IMR-90 (cell line): ENCODE measurements at regions not wholly inside any gene's neighbourhood (a gene's known extent, or its start where the extent isn't known, plus 50 kb on each side); places are given as distances from the start of the nearest gene placed in this dataset.

Experiments
- ATAC-seq: fragments of 200-7000 bp; cut with Tn5 transposase; 2 replicates; pipeline ENCODE4 v1.9.1; 2020; ENCODE audit warnings: low read depth, mild to moderate bottlenecking, moderate library complexity
- BruUV-seq: library from RNA; stranded (reverse); fragments of 400-500 nt; replicated peaks from 2 replicates; lab custom pipeline; 2021; lab: Mats Ljungman, UMichigan
- CTCF ChIA-PET: fragments of 300-600 bp; formaldehyde crosslinking; extraction: SDS; loops from one replicate; lab custom pipeline; 2021; ENCODE audit warnings: antibody characterized with exemption; lab: Yijun Ruan, JAX
- POLR2A ChIA-PET: fragments of 300-600 bp; sonication (Branson Sonifier 250); formaldehyde crosslinking; loops from one replicate; lab custom pipeline; 2022; ENCODE audit warnings: antibody characterized with exemption; ENCODE audit not compliant: unreplicated experiment; lab: Charles Lee
- DNase-seq: peaks from one replicate; pipeline ENCODE4 v3.0.0; 2013
- H2AFZ ChIP-seq: replicated peaks from 2 replicates; pipeline ENCODE3; 2013; ENCODE audit warnings: low read length, mild to moderate bottlenecking; ENCODE audit not compliant: poor library complexity
- H2AK5ac ChIP-seq: 2 replicates; pipeline ENCODE4 v1.6.1; 2013; ENCODE audit warnings: low read depth, low read length, inconsistent platforms
- H2AK9ac ChIP-seq: replicated peaks from 2 replicates; pipeline ENCODE3; 2013; ENCODE audit warnings: mild to moderate bottlenecking, low read depth, low read length, moderate library complexity; ENCODE audit not compliant: poor library complexity
- H2BK120ac ChIP-seq: 2 replicates; pipeline ENCODE4 v1.6.1; 2013; ENCODE audit warnings: low read depth, low read length, inconsistent platforms
- H2BK15ac ChIP-seq: 3 replicates; pipeline ENCODE4 v1.6.1; 2013; ENCODE audit warnings: low read depth, low read length, inconsistent platforms
- H2BK20ac ChIP-seq: 2 replicates; pipeline ENCODE4 v1.6.1; 2013; ENCODE audit warnings: low read depth, mild to moderate bottlenecking, inconsistent platforms, low read length, moderate library complexity
- H2BK5ac ChIP-seq: 2 replicates; pipeline ENCODE4 v1.6.1; 2013; ENCODE audit warnings: mild to moderate bottlenecking, low read depth, low read length, inconsistent platforms; ENCODE audit not compliant: poor library complexity, severe bottlenecking
- H3K14ac ChIP-seq: replicated peaks from 2 replicates; pipeline ENCODE4 v1.6.1; 2013; ENCODE audit warnings: low read depth, low read length, inconsistent platforms
- H3K18ac ChIP-seq: 2 replicates; pipeline ENCODE4 v1.6.1; 2013; ENCODE audit warnings: low read depth, low read length, control low read depth
- H3K23ac ChIP-seq: 2 replicates; pipeline ENCODE4 v1.6.1; 2013; ENCODE audit warnings: low read depth, low read length, inconsistent platforms
- H3K27ac ChIP-seq: 2 replicates; pipeline ENCODE4 v1.5.1; 2013; ENCODE audit warnings: mild to moderate bottlenecking, control low read depth, low read length; ENCODE audit not compliant: insufficient read depth
- H3K27me3 ChIP-seq: 2 replicates; pipeline ENCODE4 v1.6.1; 2013; ENCODE audit warnings: low read length; ENCODE audit not compliant: control insufficient read depth, insufficient read depth
- H3K36me3 ChIP-seq: 2 replicates; pipeline ENCODE4 v1.6.1; 2013; ENCODE audit warnings: low read length, mixed read lengths; ENCODE audit not compliant: control insufficient read depth, insufficient read depth
- H3K4ac ChIP-seq: 2 replicates; pipeline ENCODE4 v1.6.1; 2013; ENCODE audit warnings: low read depth, low read length, inconsistent platforms
- H3K4me1 ChIP-seq: 2 replicates; pipeline ENCODE4 v1.6.1; 2013; ENCODE audit warnings: low read length, mixed read lengths; ENCODE audit not compliant: control insufficient read depth, insufficient read depth
- H3K4me2 ChIP-seq: 2 replicates; pipeline ENCODE4 v1.6.1; 2013; ENCODE audit warnings: low read depth, mild to moderate bottlenecking, control low read depth, low read length, moderate library complexity
- H3K4me3 ChIP-seq: 2 replicates; pipeline ENCODE4 v1.5.1; 2013; ENCODE audit warnings: low read depth, mild to moderate bottlenecking, control low read depth, low read length, moderate library complexity; ENCODE audit not compliant: insufficient read depth
- H3K56ac ChIP-seq: 2 replicates; pipeline ENCODE4 v1.6.1; 2013; ENCODE audit warnings: low read length, inconsistent platforms; ENCODE audit not compliant: insufficient read depth; ENCODE audit errors: extremely low read depth
- H3K79me1 ChIP-seq, 2 experiments: 2 replicates each; pipeline ENCODE4 v1.6.1; 2013; ENCODE audit warnings: low read length in 2 of 2, inconsistent platforms in 1 of 2, low read depth in 1 of 2
- H3K9ac ChIP-seq: 2 replicates; pipeline ENCODE4 v1.6.1; 2013; ENCODE audit warnings: low read depth, low read length, control low read depth
- H3K9me1 ChIP-seq: 2 replicates; pipeline ENCODE4 v1.6.1; 2013; ENCODE audit warnings: low read length, inconsistent platforms; ENCODE audit not compliant: insufficient read depth
- H3K9me3 ChIP-seq: 2 replicates; pipeline ENCODE4 v1.6.1; 2013; ENCODE audit warnings: low read length; ENCODE audit not compliant: control insufficient read depth, insufficient read depth
- H4K20me1 ChIP-seq: 2 replicates; pipeline ENCODE4 v1.6.1; 2013; ENCODE audit warnings: low read length, inconsistent platforms; ENCODE audit not compliant: insufficient read depth
- H4K5ac ChIP-seq: 2 replicates; pipeline ENCODE4 v1.6.1; 2013; ENCODE audit warnings: mild to moderate bottlenecking, low read depth, low read length, control low read depth
- H4K8ac ChIP-seq, 2 experiments: 2 replicates each; pipeline ENCODE4 v1.6.1; 2013; ENCODE audit warnings: low read depth in 2 of 2, low read length in 2 of 2, control low read depth in 1 of 2, inconsistent platforms in 1 of 2
- H4K91ac ChIP-seq: 2 replicates; pipeline ENCODE4 v1.6.1; 2013; ENCODE audit warnings: low read depth, low read length, inconsistent platforms; ENCODE audit not compliant: insufficient read depth
- CEBPB ChIP-seq: IDR thresholded peaks from 2 replicates; pipeline ENCODE4 v1.6.1; 2012; ENCODE audit warnings: low read depth, low read length, improper control_type of control experiment
- CHD1 ChIP-seq: IDR thresholded peaks from 2 replicates; pipeline ENCODE4 v1.6.1; 2012; ENCODE audit warnings: low read depth, low read length, improper control_type of control experiment
- CTCF ChIP-seq: conservative IDR thresholded peaks from 2 replicates; pipeline ENCODE4 v1.5.1; 2012; ENCODE audit warnings: mild to moderate bottlenecking, low read depth, low read length, improper control_type of control experiment
- ELK1 ChIP-seq: fragments of 150-350 bp; IDR thresholded peaks from 2 replicates; pipeline ENCODE4 v1.6.1; 2016; ENCODE audit warnings: low read depth, mild to moderate bottlenecking, low read length, moderate library complexity, borderline replicate concordance
- MAFK ChIP-seq: IDR thresholded peaks from 2 replicates; pipeline ENCODE4 v1.6.1; 2012; ENCODE audit warnings: low read depth, low read length, improper control_type of control experiment
- MAZ ChIP-seq: IDR thresholded peaks from 2 replicates; pipeline ENCODE4 v1.6.1; 2012; ENCODE audit warnings: low read depth, mild to moderate bottlenecking, low read length, improper control_type of control experiment, moderate library complexity, borderline replicate concordance
- NFE2L2 ChIP-seq: fragments of 150-350 bp; IDR thresholded peaks from 2 replicates; pipeline ENCODE4 v1.6.1; 2016; ENCODE audit warnings: low read depth, mild to moderate bottlenecking, low read length
- RCOR1 ChIP-seq: IDR thresholded peaks from 2 replicates; pipeline ENCODE4 v1.6.1; 2012; ENCODE audit warnings: mild to moderate bottlenecking, low read length, improper control_type of control experiment; ENCODE audit not compliant: insufficient replicate concordance
- SMC3 ChIP-seq: fragments of 150-350 bp; IDR thresholded peaks from 2 replicates; pipeline ENCODE4 v1.6.1; 2016; ENCODE audit warnings: low read depth, mild to moderate bottlenecking, antibody characterized with exemption, low read length, moderate library complexity
- WGBS, 2 experiments: methylation state at CpG; one replicate each; pipeline versions ENCODE4 v1.1.5 to v1.1.7; 2013; ENCODE audit warnings: missing lambda C conversion rate in 2 of 2; ENCODE audit not compliant: insufficient read length in 1 of 2; ENCODE audit errors: extremely low coverage in 2 of 2; 5-methylcytosine and 5-hydroxymethylcytosine counted together
- dilution Hi-C: fragments of 300-500 bp; cut with HindIII; formaldehyde crosslinking; loops from one replicate; pipeline ENCODE4 v1.14.3; 2018; ENCODE audit warnings: low sequenced_read_pairs; ENCODE audit not compliant: unreplicated experiment
- in situ Hi-C: fragments of 300-500 bp; cut with MboI; formaldehyde crosslinking; loops from 3 replicates; pipeline ENCODE4 v1.14.3; 2019; ENCODE audit warnings: low sequenced_read_pairs, inconsistent platforms, mixed read lengths
- intact Hi-C: fragments of 100-400 bp; cut with micrococcal nuclease; formaldehyde crosslinking; loops from 2 replicates; pipeline ENCODE4 v1.10.0; 2022

- no peaks in the 10 kb centered on the region for H3K27me3 ChIP-seq
- H4K5ac ChIP-seq: no peak overlapping the region
- no peak overlapping the region for H3K27ac ChIP-seq
- H3K36me3 ChIP-seq: no peaks in the 10 kb centered on the region
- dilution Hi-C loops (no loop called here), in situ Hi-C loops (no loop called here), intact Hi-C loops (no loop called here)
- POLR2A ChIA-PET: no interaction called here
- no peak overlapping the region for H2AK5ac ChIP-seq
- no peak for ATAC-seq
- DNase-seq: peak; percentile 2
- no peak overlapping the region for H2AK9ac ChIP-seq
- no peaks in the 10 kb centered on the region for H3K9me1 ChIP-seq
- no peak overlapping the region for H3K56ac ChIP-seq
- CTCF ChIA-PET: no interaction called here
- no peaks in the 10 kb centered on the region for H3K4me1 ChIP-seq
- no peak overlapping the region for H2BK5ac ChIP-seq
- H3K14ac ChIP-seq: no peak overlapping the region
- no CpG with 5 or more reads among the region's 4 CpGs for WGBS, 2 experiments
- no TSS peak for BruUV-seq
- no peak overlapping the region for H2BK120ac ChIP-seq
- H3K4me3 ChIP-seq: no peak overlapping the region
- no peak overlapping the region for H3K9ac ChIP-seq
- no peak overlapping the region for H4K91ac ChIP-seq
- no peaks in the 10 kb centered on the region for H3K9me3 ChIP-seq
- no peaks in the 10 kb centered on the region for H3K79me1 ChIP-seq
- no peak overlapping the region for H3K4ac ChIP-seq
- no peak overlapping the region for H2AFZ ChIP-seq
- no peak overlapping the region for H4K8ac ChIP-seq
- no peak overlapping the region for H3K4me2 ChIP-seq
- TF ChIP-seq CHD1 (no peak), NFE2L2 (no peak), SMC3 (no peak), CTCF (no peak), CEBPB (no peak), ELK1 (no peak), MAFK (no peak), RCOR1 (no peak), MAZ (no peak)
- no peaks in the 10 kb centered on the region for H4K20me1 ChIP-seq
- no peak overlapping the region for H3K18ac ChIP-seq
- no peak overlapping the region for H2BK20ac ChIP-seq
- no peak overlapping the region for H2BK15ac ChIP-seq
- no peak overlapping the region for H3K23ac ChIP-seq
These were observed 161.7 kb downstream of the INSIG2 start for GRCh38 chr2:118250001-118250400.
